ENCODE measurements at regions not wholly inside any gene's neighbourhood (a gene's known extent, or its start where the extent isn't known, plus 50 kb on each side); places are given as distances from the start of the nearest gene placed in this dataset.

DNA sequence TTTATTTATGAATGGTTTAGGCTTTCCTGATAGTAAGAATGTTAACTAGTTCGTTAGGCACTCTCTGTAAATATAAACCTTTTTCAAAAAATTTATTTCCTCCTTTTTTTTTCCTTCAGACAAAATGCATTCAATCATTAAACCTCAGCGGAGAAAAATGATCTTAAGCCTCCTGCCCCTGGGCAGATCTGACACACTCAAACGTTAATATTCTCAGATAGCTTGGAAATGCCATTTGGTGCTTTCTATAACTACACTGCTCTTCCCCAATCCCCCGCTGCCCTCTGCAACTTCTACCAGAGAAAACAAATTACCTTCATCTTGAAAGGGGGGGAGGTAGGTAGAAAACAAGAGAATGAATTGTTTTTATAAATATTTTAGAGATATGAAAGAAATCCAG, 521.2 kb downstream of the MED13L start:
- TF ChIP-seq EZH2 (IDR thresholded peaks at IDR 0.05; ENCODE audit: borderline replicate concordance, low read depth, low read length, severe bottlenecking): no peak
- TF ChIP-seq, protein P1, sequence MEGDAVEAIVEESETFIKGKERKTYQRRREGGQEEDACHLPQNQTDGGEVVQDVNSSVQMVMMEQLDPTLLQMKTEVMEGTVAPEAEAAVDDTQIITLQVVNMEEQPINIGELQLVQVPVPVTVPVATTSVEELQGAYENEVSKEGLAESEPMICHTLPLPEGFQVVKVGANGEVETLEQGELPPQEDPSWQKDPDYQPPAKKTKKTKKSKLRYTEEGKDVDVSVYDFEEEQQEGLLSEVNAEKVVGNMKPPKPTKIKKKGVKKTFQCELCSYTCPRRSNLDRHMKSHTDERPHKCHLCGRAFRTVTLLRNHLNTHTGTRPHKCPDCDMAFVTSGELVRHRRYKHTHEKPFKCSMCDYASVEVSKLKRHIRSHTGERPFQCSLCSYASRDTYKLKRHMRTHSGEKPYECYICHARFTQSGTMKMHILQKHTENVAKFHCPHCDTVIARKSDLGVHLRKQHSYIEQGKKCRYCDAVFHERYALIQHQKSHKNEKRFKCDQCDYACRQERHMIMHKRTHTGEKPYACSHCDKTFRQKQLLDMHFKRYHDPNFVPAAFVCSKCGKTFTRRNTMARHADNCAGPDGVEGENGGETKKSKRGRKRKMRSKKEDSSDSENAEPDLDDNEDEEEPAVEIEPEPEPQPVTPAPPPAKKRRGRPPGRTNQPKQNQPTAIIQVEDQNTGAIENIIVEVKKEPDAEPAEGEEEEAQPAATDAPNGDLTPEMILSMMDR (IDR thresholded peaks at IDR 0.05; ENCODE audit: extremely low read depth in 1 of 2, insufficient read depth in 1 of 2, low read depth in 1 of 2, low read length in 2 of 2): no peak
- no peak for TF ChIP-seq POLR2A (IDR thresholded peaks at IDR 0.05; ENCODE audit: low read depth, low read length)

Data from endothelial cell of umbilical vein (primary cell).